CD4-positive, alpha-beta T cell treated with Interleukin-1 beta for 1 hour (primary cell): ENCODE measurements at regions not wholly inside any gene's neighbourhood (a gene's known extent, or its start where the extent isn't known, plus 50 kb on each side); places are given as distances from the start of the nearest gene placed in this dataset.

Experiments used
- DNase-seq, 2 donors: peaks; one replicate each; pipeline ENCODE4 v3.0.0-alpha.2; 2020 to 2022

DNA sequence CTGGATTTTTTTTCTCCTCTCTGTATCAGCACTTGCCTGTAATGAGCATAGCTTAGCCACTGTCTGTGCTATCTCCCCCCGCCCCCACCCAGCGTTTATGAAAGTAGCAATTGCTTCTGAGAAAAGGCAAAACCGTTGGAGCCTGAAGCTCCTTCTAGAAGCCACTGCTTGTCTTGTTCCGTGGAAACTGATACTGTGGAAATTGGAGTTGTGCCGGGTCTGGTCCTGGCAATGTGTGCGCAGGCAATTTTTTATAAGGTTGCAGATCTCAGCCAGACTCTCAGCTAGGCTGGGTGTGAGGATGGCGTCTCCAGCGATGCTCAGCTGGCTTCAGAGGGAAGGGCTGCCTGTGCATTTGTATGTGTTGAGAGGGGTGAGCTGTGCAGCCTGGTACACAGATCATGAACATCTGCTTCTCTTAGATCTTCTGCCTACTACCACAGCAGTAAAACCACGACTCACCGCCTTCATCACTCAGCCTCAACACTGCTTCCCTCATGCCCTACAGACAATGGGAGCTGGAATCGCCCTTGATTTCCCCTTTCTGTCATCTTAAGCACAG, 72.4 kb upstream of the GTSF1L start:
- no peak for DNase-seq

- no peak for DNase-seq
Observed at GRCh38 chr20:43798291-43799149, 71.7 kb upstream of the GTSF1L start.

DNA sequence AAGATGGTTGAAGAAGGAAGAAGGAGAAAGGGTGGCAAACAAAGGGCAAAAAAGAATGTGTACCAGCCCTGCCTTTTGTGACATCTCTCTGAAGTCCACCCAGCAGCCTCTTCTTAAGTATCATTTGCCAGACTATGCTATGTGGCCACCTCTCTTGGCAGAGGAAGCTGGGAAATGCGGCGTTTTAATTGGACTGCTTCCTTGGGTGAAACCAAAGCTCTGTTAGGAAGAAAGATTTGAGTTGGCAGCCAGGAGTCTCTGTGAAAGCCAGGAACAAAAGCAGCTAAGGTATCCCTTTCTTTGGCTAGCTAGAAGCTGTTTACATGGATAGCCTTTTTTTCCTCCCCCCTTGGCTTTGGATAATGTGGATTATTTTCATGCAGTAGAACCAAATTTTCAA, 67.5 kb upstream of the GTSF1L start:
- no peak for DNase-seq

DNA sequence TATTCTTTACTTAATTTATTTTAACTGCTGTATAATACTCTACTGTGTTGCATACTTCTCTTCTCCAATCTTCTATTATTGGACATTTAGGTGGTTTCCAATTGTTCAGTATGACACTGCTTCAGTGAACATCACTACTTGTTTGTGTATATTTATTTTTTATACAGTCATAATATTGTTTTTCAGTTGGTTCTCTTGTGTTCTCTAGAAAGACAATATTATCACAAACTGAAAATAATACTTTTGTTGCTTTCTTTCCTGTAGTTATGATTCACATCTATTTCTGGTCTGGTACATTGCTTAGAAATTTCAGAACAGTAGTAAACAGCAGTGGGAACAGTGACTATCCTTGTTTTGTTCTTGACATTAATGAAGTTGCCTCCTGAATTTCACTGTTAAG, 62.8 kb upstream of the GTSF1L start:
- DNase-seq = no peak

DNA sequence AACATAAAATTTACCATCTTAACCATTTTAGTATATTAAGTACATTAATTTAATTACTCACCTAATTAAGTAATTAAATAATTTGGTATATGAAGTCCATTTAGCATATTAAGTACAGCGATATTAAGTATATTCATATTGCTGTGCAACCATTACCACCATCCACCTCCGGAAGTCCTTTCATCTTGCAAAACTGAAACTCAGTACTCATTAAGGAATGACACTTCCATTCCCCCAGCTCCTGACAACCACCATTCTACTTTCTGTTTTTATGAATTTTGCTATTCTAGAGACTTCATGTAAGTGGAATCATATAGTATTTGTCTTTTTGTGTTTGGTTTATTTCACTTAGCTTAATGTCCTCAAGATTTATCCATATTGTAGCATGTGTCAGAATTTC, 61.1 kb upstream of the GTSF1L start:
- no peak for DNase-seq

DNA sequence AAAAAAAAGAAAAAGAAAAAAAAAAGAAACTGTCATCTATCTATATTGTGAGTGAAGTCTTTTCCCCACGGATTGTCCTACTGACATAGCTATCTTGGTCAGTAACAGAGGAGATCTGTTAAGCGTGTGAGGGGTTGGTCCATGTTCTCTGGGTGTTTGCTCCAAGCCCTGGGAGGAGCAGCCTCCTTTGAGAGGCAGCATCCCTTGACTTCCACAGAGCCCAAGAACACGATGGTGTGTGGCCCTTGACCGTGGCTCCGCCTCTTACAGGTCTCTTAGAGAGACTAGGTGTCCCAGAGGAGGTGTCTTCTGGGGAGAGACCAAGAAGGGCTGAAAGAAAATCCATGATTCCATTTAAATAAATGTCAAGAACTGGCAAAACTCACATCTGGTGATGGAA, 60.1 kb upstream of the GTSF1L start:
- DNase-seq = no peak

DNA sequence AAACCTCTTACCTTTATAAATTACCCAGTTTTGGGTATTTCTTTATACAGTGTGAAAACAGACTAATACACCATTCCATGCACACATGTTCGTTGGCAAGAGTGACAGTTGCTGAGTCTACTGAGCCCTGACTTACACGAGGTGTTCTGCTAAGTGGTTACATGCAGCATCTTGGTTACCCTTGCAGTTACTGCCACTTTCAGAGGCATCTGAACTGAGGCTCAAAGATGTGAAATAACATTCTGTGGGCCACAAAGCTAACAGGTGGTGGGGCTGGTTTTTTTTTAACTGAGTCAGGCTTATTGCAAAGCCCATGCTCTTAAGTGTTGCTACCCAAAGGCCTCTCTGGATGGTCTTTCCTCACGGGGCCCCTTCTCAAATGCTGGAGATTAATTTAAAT, 54.4 kb upstream of the GTSF1L start:
- DNase-seq = no peak

- no peak for DNase-seq
Observed at GRCh38 chr20:43778375-43778774, 51.6 kb upstream of the GTSF1L start.

DNA sequence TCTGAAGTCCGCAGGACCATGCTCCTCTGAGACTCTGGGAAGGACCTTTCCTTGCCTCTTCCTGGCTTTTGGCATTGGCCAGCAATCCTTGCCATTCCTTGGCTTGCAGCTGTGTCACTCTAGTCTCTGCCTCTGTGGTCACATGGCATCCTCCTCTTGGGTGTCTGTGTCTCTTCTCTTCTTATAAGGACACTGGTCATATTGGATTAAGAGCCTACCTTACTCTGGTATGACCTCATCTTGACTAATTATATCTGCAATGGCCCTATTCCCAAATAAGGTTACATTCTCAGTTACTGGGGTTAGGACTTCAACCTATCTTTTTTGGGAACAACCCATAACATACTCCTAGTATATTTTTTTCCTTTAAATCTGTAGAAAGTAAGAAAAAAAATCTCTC, 49.9 kb upstream of the GTSF1L start:
- no peak for DNase-seq
